Activated B cell treated with CpG ODN at 0.5 μM for 24 hours (primary cell): ENCODE measurements at regions not wholly inside any gene's neighbourhood (a gene's known extent, or its start where the extent isn't known, plus 50 kb on each side); places are given as distances from the start of the nearest gene placed in this dataset.

Experiments
- ATAC-seq: fragments of 200-7000 bp; cut with Tn5 transposase; one replicate; pipeline ENCODE4 v1.10.0; 2021; ENCODE audit warnings: low read depth, mild to moderate bottlenecking, moderate library complexity
- CTCF ChIA-PET: fragments of 350-600 bp; sonication (Branson Sonifier 250); formaldehyde crosslinking; loops from one replicate; lab custom pipeline; 2021; ENCODE audit warnings: antibody characterized with exemption; lab: Charles Lee
- POLR2A ChIA-PET: fragments of 350-600 bp; sonication (Branson Sonifier 250); formaldehyde crosslinking; loops from one replicate; lab custom pipeline; 2021; ENCODE audit warnings: antibody characterized with exemption; lab: Charles Lee
- DNase-seq: peaks from one replicate; pipeline ENCODE4 v3.0.0; 2022
- H3K27ac Mint-ChIP-seq: one replicate; pipeline ENCODE4 v1.8.0; 2020; ENCODE audit warnings: mixed read lengths
- H3K27me3 Mint-ChIP-seq: one replicate; pipeline ENCODE4 v1.8.0; 2021; ENCODE audit warnings: mixed read lengths
- H3K36me3 Mint-ChIP-seq: one replicate; pipeline ENCODE4 v1.8.0; 2021; ENCODE audit warnings: low read depth, mixed read lengths
- H3K4me1 Mint-ChIP-seq: one replicate; pipeline ENCODE4 v1.8.0; 2021; ENCODE audit warnings: mixed read lengths
- H3K4me3 Mint-ChIP-seq: one replicate; pipeline ENCODE4 v1.8.0; 2020; ENCODE audit warnings: mild to moderate bottlenecking, mixed read lengths
- H3K9me3 Mint-ChIP-seq: one replicate; pipeline ENCODE4 v1.8.0; 2020; ENCODE audit warnings: mixed read lengths
- intact Hi-C: fragments of 100-400 bp; cut with micrococcal nuclease; formaldehyde crosslinking; loops from one replicate; pipeline ENCODE4 v1.15.1; 2024
- TF ChIP-seq, protein P1 (sequence below): fragments of 200-600 bp; IDR thresholded peaks from one replicate; pipeline ENCODE4 v1.8.0; 2022; ENCODE audit warnings: antibody characterized with exemption, mild to moderate bottlenecking

DNA sequence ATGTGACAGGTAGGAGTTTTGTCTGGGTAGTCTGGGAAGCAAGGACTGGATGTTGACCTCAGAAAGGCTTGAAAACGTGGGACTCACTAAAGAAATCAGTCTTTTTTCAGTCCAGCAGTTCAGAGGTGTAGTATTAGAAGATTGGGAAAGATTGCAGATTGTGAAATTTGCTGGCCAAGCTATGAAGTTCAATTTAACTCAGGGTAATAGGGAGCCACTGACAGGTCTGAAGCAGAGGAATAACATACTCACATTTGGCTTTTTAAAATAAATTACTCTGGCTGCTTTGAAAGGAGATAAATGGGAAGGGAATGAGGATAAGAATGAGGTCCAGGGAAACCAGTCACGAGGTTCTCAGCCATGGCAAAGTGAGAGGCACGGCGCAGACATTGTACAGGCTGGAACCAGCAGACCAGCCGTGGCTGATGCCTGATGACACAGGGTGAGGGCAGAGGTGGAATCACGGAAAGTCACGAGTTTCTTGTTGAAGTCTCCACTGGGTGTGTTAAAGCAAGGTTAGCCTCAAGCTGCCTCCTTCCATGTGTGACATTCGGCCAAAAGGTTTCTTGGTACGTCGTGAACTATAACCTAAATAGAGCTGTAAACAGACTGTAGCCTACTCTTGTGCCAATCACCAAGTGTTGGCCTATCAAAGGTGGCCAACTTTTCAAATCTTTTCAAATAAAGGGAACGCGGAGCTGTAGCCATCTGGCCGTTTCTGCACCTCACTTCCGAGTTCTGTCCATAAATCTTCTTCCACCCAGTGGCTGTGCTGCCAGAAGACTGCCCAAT is 377.6 kb downstream of the IRS2 start:
- DNase-seq (no peak), ATAC-seq (no peak)
- no peaks in the 10 kb centered on the region for H3K36me3 Mint-ChIP-seq
- intact Hi-C loops: no loop called here
- ChIA-PET CTCF (no interaction called here), POLR2A (no interaction called here)
- no peaks in the 10 kb centered on the region for H3K27me3 Mint-ChIP-seq
- H3K9me3 Mint-ChIP-seq: no peaks in the 10 kb centered on the region
- no peak overlapping the region for H3K4me3 Mint-ChIP-seq
- TF ChIP-seq, protein P1, sequence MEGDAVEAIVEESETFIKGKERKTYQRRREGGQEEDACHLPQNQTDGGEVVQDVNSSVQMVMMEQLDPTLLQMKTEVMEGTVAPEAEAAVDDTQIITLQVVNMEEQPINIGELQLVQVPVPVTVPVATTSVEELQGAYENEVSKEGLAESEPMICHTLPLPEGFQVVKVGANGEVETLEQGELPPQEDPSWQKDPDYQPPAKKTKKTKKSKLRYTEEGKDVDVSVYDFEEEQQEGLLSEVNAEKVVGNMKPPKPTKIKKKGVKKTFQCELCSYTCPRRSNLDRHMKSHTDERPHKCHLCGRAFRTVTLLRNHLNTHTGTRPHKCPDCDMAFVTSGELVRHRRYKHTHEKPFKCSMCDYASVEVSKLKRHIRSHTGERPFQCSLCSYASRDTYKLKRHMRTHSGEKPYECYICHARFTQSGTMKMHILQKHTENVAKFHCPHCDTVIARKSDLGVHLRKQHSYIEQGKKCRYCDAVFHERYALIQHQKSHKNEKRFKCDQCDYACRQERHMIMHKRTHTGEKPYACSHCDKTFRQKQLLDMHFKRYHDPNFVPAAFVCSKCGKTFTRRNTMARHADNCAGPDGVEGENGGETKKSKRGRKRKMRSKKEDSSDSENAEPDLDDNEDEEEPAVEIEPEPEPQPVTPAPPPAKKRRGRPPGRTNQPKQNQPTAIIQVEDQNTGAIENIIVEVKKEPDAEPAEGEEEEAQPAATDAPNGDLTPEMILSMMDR: no peak
- H3K27ac Mint-ChIP-seq: no peak overlapping the region
- no peaks in the 10 kb centered on the region for H3K4me1 Mint-ChIP-seq

DNA sequence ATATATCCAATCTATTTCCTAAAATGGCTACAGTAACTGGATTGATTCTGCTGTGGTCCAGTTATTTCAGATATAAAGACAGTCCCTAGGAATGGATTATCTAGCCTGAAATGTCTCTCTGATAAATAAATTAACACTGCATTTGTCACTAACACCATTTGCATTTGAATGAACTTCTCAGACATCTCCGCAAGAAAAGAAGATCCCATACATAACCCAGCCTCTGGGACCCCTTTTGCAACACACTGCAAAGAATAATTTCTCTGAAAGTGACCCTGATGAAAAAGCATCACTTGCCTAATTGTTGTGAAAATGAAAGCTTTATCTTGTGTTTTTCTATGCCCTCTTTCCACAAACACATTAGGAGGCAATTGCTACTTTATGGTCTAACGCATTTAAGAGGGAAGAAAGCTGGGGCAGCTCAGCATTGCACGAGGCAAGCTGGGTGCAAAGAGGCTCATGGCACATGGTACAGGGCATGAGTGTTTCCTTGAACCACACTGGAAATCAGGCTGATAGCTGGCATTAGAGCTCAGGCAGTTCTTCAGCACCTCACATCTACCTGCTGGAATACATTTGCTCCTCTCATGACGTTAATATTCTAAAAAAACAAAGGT is 379.9 kb downstream of the IRS2 start:
- no peak overlapping the region for H3K4me3 Mint-ChIP-seq
- H3K27me3 Mint-ChIP-seq: no peaks in the 10 kb centered on the region
- H3K36me3 Mint-ChIP-seq: no peaks in the 10 kb centered on the region
- TF ChIP-seq, protein P1: no peak
- POLR2A ChIA-PET: no interaction called here
- no peak for DNase-seq
- H3K27ac Mint-ChIP-seq: no peak overlapping the region
- no peak for ATAC-seq
- CTCF ChIA-PET: no interaction called here
- intact Hi-C loops: no loop called here
- no peaks in the 10 kb centered on the region for H3K9me3 Mint-ChIP-seq
- no peaks in the 10 kb centered on the region for H3K4me1 Mint-ChIP-seq

DNA sequence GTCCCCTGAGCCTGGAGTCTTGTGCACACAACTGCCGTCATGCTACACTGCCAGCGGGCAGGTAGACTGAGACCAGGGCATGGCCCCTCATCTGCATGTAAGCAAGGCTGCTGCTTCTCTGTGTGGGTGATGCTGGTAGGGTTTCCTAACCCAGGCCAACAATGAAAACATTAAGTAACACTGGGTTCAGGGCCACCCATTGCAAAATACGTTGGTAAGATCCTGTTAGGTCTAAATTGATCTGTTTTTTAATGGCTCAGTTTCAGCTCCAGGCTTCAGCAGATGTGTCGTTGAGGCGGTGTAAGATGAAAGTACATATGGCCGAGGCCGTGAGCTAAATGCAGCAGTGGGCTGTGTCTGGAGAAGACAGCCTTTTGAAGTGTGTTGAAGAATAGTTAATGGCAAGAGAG is 383.4 kb downstream of the IRS2 start:
- H3K9me3 Mint-ChIP-seq: no peaks in the 10 kb centered on the region
- no peaks in the 10 kb centered on the region for H3K36me3 Mint-ChIP-seq
- no peaks in the 10 kb centered on the region for H3K27me3 Mint-ChIP-seq
- TF ChIP-seq, protein P1: no peak
- no peaks in the 10 kb centered on the region for H3K4me1 Mint-ChIP-seq
- ChIA-PET POLR2A (no interaction called here), CTCF (no interaction called here)
- DNase-seq (no peak), ATAC-seq (no peak)
- no peak overlapping the region for H3K27ac Mint-ChIP-seq
- no peak overlapping the region for H3K4me3 Mint-ChIP-seq
- intact Hi-C loops: no loop called here

DNA sequence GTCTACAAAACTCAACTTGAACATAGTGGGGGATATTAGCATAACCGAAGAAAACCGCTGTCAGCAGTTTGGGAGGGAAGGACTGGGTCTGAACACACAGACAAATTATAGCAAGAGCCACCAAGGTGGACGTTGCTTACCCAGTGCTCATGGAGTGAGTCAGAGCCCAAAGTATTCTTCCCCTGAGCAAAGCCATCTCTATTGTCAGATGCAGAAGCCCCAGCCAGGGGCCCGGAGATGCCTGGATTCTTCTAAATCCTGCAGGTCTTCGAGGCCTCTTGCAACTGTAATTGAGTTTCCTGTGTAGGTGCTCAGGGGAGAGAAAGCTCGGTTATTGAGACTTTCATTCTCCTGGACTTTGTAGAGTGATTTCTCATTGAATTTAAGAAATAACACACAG is 384.5 kb downstream of the IRS2 start:
- Mint-ChIP-seq H3K27ac (no peak overlapping the region), H3K4me1 (no peaks in the 10 kb centered on the region), H3K36me3 (no peaks in the 10 kb centered on the region), H3K4me3 (no peak overlapping the region), H3K27me3 (no peaks in the 10 kb centered on the region), H3K9me3 (no peaks in the 10 kb centered on the region)
- DNase-seq: no peak
- intact Hi-C loops: no loop called here
- TF ChIP-seq, protein P1: no peak
- POLR2A ChIA-PET: no interaction called here
- CTCF ChIA-PET: no interaction called here
- ATAC-seq: no peak

DNA sequence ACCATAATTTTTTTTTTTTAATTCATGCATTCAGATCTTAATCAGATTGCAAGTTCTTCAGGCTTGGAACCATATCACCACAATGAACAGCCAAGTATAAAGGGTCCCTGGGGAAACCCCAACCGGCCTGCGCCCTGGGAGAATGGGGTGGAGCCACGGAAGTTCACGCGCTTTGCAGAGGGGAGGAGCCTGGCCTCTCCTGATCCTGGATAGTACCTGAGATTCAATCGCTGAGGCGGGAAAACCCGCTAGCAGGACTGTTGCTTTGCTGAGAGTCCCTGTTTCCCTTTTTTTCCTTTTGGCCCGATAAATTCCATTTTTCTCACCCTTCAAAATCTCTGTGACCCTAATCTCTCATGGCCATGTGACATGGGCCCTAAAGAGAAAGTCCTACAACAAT is 385.1 kb downstream of the IRS2 start:
- intact Hi-C loops: no loop called here
- Mint-ChIP-seq H3K36me3 (no peaks in the 10 kb centered on the region), H3K4me1 (no peaks in the 10 kb centered on the region)

More for the DNA sequence above, 385.1 kb downstream of the IRS2 start:
- Mint-ChIP-seq H3K9me3 (no peaks in the 10 kb centered on the region), H3K4me3 (no peak overlapping the region), H3K27ac (no peak overlapping the region), H3K27me3 (no peaks in the 10 kb centered on the region)
- DNase-seq (no peak), ATAC-seq (no peak)
- ChIA-PET POLR2A (no interaction called here), CTCF (no interaction called here)
- TF ChIP-seq, protein P1: no peak
